Progenitor cell of endocrine pancreas (in vitro differentiated cells): ENCODE measurements at regions not wholly inside any gene's neighbourhood (a gene's known extent, or its start where the extent isn't known, plus 50 kb on each side); places are given as distances from the start of the nearest gene placed in this dataset.

Experiments used
- DNase-seq: peaks from one replicate; pipeline ENCODE4 v3.0.0; 2021; ENCODE audit warnings: low spot score; ENCODE audit not compliant: unreplicated experiment
- H3K27ac Mint-ChIP-seq: 2 replicates; pipeline ENCODE4 v1.8.0; 2021; ENCODE audit warnings: mild to moderate bottlenecking, moderate library complexity, mixed read lengths
- H3K27me3 Mint-ChIP-seq: 2 replicates; pipeline ENCODE4 v1.8.0; 2021; ENCODE audit warnings: mixed read lengths
- H3K36me3 Mint-ChIP-seq: 2 replicates; pipeline ENCODE4 v1.8.0; 2022; ENCODE audit warnings: mixed read lengths; ENCODE audit not compliant: insufficient read depth
- H3K4me1 Mint-ChIP-seq: 2 replicates; pipeline ENCODE4 v1.8.0; 2021; ENCODE audit warnings: low read depth, mixed read lengths
- H3K4me3 Mint-ChIP-seq: 2 replicates; pipeline ENCODE4 v1.8.0; 2021; ENCODE audit warnings: low read depth, mild to moderate bottlenecking, moderate library complexity, mixed read lengths
- H3K9me3 Mint-ChIP-seq: 2 replicates; pipeline ENCODE4 v1.8.0; 2021; ENCODE audit warnings: low read depth, mixed read lengths
- CTCF ChIP-seq: fragments of 200-600 bp; sonication (generic); IDR thresholded peaks from one replicate; pipeline ENCODE4 v1.5.0; 2021; ENCODE audit warnings: antibody characterized with exemption, mild to moderate bottlenecking; ENCODE audit not compliant: unreplicated experiment

- Mint-ChIP-seq H3K36me3 (no peaks in the 10 kb centered on the region), H3K4me3 (no peak overlapping the region), H3K9me3 (no peaks in the 10 kb centered on the region), H3K27me3 (peaks cover 7% of the 10 kb centered on the region), H3K4me1 (peaks cover 2% of the 10 kb centered on the region), H3K27ac (no peak overlapping the region)
- peak; percentile 67 for DNase-seq
- TF ChIP-seq CTCF, result peak; percentile 99
These were observed 100.1 kb upstream of the RGS17 start for GRCh38 chr6:153231048-153231646.

- TF ChIP-seq CTCF, result no peak
- no peak for DNase-seq
- Mint-ChIP-seq H3K4me1 (no peaks in the 10 kb centered on the region), H3K27me3 (peaks cover 3% of the 10 kb centered on the region), H3K4me3 (no peak overlapping the region), H3K27ac (no peak overlapping the region), H3K36me3 (no peaks in the 10 kb centered on the region), H3K9me3 (no peaks in the 10 kb centered on the region)
These were observed 87.2 kb upstream of the RGS17 start for GRCh38 chr6:153218184-153218792.

GRCh38 chr6:153216789-153217188, 85.7 kb upstream of the RGS17 start:
- Mint-ChIP-seq H3K27ac (no peak overlapping the region), H3K4me3 (no peak overlapping the region), H3K27me3 (peaks cover 3% of the 10 kb centered on the region), H3K36me3 (no peaks in the 10 kb centered on the region), H3K4me1 (no peaks in the 10 kb centered on the region), H3K9me3 (no peaks in the 10 kb centered on the region)
- TF ChIP-seq CTCF, result no peak
- no peak for DNase-seq

GRCh38 chr6:153215242-153215641, 84.2 kb upstream of the RGS17 start:
- TF ChIP-seq CTCF, result no peak

GRCh38 chr6:153214436-153214835, 83.4 kb upstream of the RGS17 start:
- Mint-ChIP-seq H3K27ac (no peak overlapping the region), H3K4me1 (no peaks in the 10 kb centered on the region), H3K4me3 (no peak overlapping the region), H3K27me3 (peaks cover 3% of the 10 kb centered on the region), H3K36me3 (no peaks in the 10 kb centered on the region), H3K9me3 (no peaks in the 10 kb centered on the region)
- TF ChIP-seq CTCF, result no peak
- DNase-seq, result no peak

More at GRCh38 chr6:153215242-153215641, 84.2 kb upstream of the RGS17 start:
- Mint-ChIP-seq H3K27ac (no peak overlapping the region), H3K9me3 (no peaks in the 10 kb centered on the region), H3K4me1 (no peaks in the 10 kb centered on the region), H3K36me3 (no peaks in the 10 kb centered on the region), H3K4me3 (no peak overlapping the region), H3K27me3 (peaks cover 3% of the 10 kb centered on the region)
- DNase-seq, result no peak
